ENCODE measurements at regions not wholly inside any gene's neighbourhood (a gene's known extent, or its start where the extent isn't known, plus 50 kb on each side); places are given as distances from the start of the nearest gene placed in this dataset.

DNA sequence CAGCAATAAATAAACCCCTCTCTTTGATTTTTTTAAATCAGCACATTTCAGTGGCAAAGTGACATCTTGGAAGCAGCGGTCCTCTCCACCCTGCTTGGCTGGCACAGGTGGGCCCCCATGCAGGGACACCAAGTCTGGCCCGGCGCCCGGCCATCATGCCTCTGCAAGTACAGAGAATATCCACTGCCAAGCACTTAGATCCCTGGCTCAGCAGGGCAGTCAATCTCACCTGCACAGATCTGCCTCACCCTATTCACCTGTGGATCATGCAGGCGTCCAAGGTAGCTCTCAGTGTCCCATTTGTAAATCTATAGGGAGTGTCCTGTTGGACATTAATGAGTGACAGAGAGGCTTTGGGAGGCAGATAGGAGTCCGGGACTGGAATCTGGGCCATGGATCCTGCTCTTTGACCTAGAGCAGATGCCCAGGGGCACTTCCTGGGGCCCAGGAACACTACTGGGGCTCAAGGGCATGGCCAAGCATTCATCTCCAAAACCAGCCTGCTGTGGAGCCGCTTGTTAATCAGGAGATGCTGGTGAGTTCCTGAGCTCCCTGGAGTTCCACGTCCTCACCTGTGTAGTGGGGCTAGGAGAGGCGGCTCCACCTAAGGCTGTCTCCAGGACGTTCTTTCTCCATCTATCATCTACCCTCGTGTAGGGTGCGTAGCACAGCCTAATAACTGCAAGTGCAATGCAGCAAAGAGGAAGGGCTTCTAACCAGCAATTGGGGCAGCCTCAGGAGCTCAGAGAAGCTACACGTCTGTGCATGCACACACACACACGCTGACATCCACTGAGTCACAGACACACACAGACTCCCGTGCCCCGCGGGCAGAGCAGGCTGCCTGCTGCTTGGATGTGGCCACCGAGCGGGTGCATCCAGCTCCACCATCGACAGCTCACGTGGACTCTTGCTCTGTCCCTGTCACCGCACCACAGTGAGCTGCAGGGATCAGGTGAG, 123.6 kb downstream of the OAT start (continued):
- TF ChIP-seq, protein P1, sequence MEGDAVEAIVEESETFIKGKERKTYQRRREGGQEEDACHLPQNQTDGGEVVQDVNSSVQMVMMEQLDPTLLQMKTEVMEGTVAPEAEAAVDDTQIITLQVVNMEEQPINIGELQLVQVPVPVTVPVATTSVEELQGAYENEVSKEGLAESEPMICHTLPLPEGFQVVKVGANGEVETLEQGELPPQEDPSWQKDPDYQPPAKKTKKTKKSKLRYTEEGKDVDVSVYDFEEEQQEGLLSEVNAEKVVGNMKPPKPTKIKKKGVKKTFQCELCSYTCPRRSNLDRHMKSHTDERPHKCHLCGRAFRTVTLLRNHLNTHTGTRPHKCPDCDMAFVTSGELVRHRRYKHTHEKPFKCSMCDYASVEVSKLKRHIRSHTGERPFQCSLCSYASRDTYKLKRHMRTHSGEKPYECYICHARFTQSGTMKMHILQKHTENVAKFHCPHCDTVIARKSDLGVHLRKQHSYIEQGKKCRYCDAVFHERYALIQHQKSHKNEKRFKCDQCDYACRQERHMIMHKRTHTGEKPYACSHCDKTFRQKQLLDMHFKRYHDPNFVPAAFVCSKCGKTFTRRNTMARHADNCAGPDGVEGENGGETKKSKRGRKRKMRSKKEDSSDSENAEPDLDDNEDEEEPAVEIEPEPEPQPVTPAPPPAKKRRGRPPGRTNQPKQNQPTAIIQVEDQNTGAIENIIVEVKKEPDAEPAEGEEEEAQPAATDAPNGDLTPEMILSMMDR (conservative IDR thresholded peaks at IDR 0.05; ENCODE audit: low read depth in 2 of 2): no peak
- no peak for TF ChIP-seq ZNF114 (CRISPR knock-in tag; IDR thresholded peaks at IDR 0.05)
- TF ChIP-seq NANOG (IDR thresholded peaks at IDR 0.05; ENCODE audit: borderline replicate concordance): no peak
- no peak for TF ChIP-seq JUNB (IDR thresholded peaks at IDR 0.05; ENCODE audit: unreplicated experiment)
- no peak for TF ChIP-seq CREB1 (CRISPR knock-in tag; IDR thresholded peaks at IDR 0.05; ENCODE audit: low read depth)
- TF ChIP-seq, protein P2, sequence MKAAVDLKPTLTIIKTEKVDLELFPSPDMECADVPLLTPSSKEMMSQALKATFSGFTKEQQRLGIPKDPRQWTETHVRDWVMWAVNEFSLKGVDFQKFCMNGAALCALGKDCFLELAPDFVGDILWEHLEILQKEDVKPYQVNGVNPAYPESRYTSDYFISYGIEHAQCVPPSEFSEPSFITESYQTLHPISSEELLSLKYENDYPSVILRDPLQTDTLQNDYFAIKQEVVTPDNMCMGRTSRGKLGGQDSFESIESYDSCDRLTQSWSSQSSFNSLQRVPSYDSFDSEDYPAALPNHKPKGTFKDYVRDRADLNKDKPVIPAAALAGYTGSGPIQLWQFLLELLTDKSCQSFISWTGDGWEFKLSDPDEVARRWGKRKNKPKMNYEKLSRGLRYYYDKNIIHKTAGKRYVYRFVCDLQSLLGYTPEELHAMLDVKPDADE (IDR thresholded peaks at IDR 0.05): no peak
- TF ChIP-seq EZH2 (IDR thresholded peaks at IDR 0.05; ENCODE audit: low read depth, unreplicated experiment): no peak
- no peak for TF ChIP-seq ZNF331 (CRISPR knock-in tag; IDR thresholded peaks at IDR 0.05; ENCODE audit: low read depth)
- no peak for TF ChIP-seq POLR2AphosphoS5 (IDR thresholded peaks at IDR 0.05; ENCODE audit: low read depth)
- no peak for TF ChIP-seq STAT1 (IDR thresholded peaks at IDR 0.05; ENCODE audit: unreplicated experiment)

DNA sequence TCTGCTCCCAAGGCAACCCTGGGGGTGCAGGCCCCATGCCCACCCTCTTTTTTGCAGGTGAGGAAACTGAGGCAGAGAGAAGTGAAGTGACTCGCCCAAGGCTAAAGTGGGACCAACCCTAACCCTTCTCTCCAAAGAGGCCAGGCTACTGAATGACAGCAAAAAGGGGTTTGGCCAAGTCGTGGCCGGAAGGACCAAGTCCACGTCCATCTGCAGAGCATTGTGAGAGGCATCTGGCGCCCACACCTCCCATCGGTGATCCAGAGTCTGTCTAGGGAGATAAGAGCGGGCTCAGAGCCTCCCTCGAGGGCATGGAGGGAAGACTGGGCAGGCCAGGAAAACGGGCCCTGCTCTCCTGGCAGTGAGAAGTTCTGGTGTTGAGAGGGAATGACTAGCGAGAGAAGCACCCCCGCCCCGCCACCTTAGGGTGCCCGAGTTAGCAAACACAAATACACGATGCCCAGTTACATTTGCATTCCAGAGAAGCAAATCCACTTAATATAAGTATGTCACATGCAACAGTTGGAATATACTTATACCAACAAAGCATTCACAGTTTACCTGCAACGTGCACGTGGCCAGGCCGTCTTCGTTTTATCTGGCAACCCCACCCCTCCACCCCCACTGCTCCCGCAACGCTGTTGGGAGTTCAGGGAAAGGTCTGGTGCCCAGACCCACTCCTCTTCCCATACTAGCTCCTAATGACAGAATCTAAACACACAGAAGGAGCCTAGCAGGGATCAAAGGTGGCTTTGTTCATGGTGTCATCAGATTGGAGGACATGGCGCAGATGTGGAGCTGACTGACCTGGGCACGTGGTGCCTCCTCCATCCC, 124.9 kb downstream of the OAT start:
- peaks cover 2% of the 10 kb centered on the region for H3K27me3 Mint-ChIP-seq (ENCODE audit: insufficient read depth, low read depth, poor library complexity)
- H3K4me2 ChIP-seq: no peak overlapping the region
- no peaks in the 10 kb centered on the region for H3K79me2 ChIP-seq (replicated peaks; ENCODE audit: insufficient read depth)
- H3K27ac Mint-ChIP-seq: no peak overlapping the region
- DNase-seq (ENCODE audit: low spot score): no peak
- H3K36me3 ChIP-seq (ENCODE audit: insufficient read depth): no peaks in the 10 kb centered on the region
- H3K27me3 ChIP-seq (ENCODE audit: insufficient read depth): no peaks in the 10 kb centered on the region
- no peaks in the 10 kb centered on the region for H3K4me1 ChIP-seq (ENCODE audit: insufficient read depth)
- H3K4me3 ChIP-seq: no peak overlapping the region
- no peaks in the 10 kb centered on the region for H4K20me1 ChIP-seq (replicated peaks; ENCODE audit: insufficient read depth)
- no peaks in the 10 kb centered on the region for H3K36me3 Mint-ChIP-seq (ENCODE audit: low read depth)
- no peaks in the 10 kb centered on the region for H3K9me3 Mint-ChIP-seq
- 0 out of 2 replicates have a peak overlapping the region, but pooled peaks have one; percentile 32 for H2AFZ ChIP-seq
- H3K9me2 ChIP-seq (ENCODE audit: insufficient read depth): no peaks in the 10 kb centered on the region
- no peak overlapping the region for H3K27ac ChIP-seq (ENCODE audit: low read depth)
- H3K4me3 Mint-ChIP-seq: no peak overlapping the region
- H3K4me1 Mint-ChIP-seq: no peaks in the 10 kb centered on the region
- ATAC-seq: no peak
- H3F3A ChIP-seq (replicated peaks; ENCODE audit: low read depth): no peaks in the 10 kb centered on the region
- TF ChIP-seq CREB1 (CRISPR knock-in tag; IDR thresholded peaks at IDR 0.05; ENCODE audit: low read depth): no peak
- TF ChIP-seq ZNF331 (CRISPR knock-in tag; IDR thresholded peaks at IDR 0.05; ENCODE audit: low read depth): no peak
- TF ChIP-seq JUNB (IDR thresholded peaks at IDR 0.05; ENCODE audit: unreplicated experiment): no peak
- TF ChIP-seq, protein P2 (IDR thresholded peaks at IDR 0.05): no peak
- no peak for TF ChIP-seq ZNF114 (CRISPR knock-in tag; IDR thresholded peaks at IDR 0.05)
- TF ChIP-seq EZH2 (IDR thresholded peaks at IDR 0.05; ENCODE audit: low read depth, unreplicated experiment): no peak
- TF ChIP-seq EZH2phosphoT487 (IDR thresholded peaks at IDR 0.05; ENCODE audit: unreplicated experiment): no peak
- no peak for TF ChIP-seq POLR2AphosphoS5 (IDR thresholded peaks at IDR 0.05; ENCODE audit: low read depth)
- no peak for TF ChIP-seq STAT1 (IDR thresholded peaks at IDR 0.05; ENCODE audit: unreplicated experiment)
- TF ChIP-seq NANOG (IDR thresholded peaks at IDR 0.05; ENCODE audit: borderline replicate concordance): no peak
- TF ChIP-seq, protein P1 (conservative IDR thresholded peaks at IDR 0.05; ENCODE audit: low read depth in 2 of 2): no peak
- TF ChIP-seq, protein P3, sequence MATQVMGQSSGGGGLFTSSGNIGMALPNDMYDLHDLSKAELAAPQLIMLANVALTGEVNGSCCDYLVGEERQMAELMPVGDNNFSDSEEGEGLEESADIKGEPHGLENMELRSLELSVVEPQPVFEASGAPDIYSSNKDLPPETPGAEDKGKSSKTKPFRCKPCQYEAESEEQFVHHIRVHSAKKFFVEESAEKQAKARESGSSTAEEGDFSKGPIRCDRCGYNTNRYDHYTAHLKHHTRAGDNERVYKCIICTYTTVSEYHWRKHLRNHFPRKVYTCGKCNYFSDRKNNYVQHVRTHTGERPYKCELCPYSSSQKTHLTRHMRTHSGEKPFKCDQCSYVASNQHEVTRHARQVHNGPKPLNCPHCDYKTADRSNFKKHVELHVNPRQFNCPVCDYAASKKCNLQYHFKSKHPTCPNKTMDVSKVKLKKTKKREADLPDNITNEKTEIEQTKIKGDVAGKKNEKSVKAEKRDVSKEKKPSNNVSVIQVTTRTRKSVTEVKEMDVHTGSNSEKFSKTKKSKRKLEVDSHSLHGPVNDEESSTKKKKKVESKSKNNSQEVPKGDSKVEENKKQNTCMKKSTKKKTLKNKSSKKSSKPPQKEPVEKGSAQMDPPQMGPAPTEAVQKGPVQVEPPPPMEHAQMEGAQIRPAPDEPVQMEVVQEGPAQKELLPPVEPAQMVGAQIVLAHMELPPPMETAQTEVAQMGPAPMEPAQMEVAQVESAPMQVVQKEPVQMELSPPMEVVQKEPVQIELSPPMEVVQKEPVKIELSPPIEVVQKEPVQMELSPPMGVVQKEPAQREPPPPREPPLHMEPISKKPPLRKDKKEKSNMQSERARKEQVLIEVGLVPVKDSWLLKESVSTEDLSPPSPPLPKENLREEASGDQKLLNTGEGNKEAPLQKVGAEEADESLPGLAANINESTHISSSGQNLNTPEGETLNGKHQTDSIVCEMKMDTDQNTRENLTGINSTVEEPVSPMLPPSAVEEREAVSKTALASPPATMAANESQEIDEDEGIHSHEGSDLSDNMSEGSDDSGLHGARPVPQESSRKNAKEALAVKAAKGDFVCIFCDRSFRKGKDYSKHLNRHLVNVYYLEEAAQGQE (IDR thresholded peaks at IDR 0.05; ENCODE audit: unreplicated experiment): no peak
